ENCODE measurements at regions not wholly inside any gene's neighbourhood (a gene's known extent, or its start where the extent isn't known, plus 50 kb on each side); places are given as distances from the start of the nearest gene placed in this dataset.

GRCh38 chr13:102993348-102993747, 72.9 kb downstream of the SLC10A2 start:
- no peak overlapping the region for H3K14ac ChIP-seq (ENCODE audit: low read length)
- H2BK15ac ChIP-seq (ENCODE audit: low read length), result no peak overlapping the region
- no peak for DNase-seq (ENCODE audit: low spot score)
- no peaks in the 10 kb centered on the region for H3K36me3 ChIP-seq (replicated peaks in 1 of 2; ENCODE audit: control insufficient read depth in 2 of 2, insufficient read depth in 2 of 2, low read length in 2 of 2)
- no CpG with 5 or more reads among the region's 2 CpGs for WGBS, 2 donors (ENCODE audit: extremely low coverage in 2 of 2, insufficient read length in 2 of 2, insufficient replicate concordance in 1 of 2)
- H2BK5ac ChIP-seq (ENCODE audit: low read length), result no peak overlapping the region
- H2BK120ac ChIP-seq (ENCODE audit: low read depth, low read length), result no peak overlapping the region
- H3K27me3 ChIP-seq (ENCODE audit: control insufficient read depth in 3 of 3, insufficient read depth in 3 of 3, low read depth in 1 of 3, low read length in 3 of 3), result no peaks in the 10 kb centered on the region
- H2AK5ac ChIP-seq (ENCODE audit: low read depth, low read length), result no peak overlapping the region
- no peak overlapping the region for H3K4me3 ChIP-seq (ENCODE audit: low read length in 2 of 2)
- H3K4me2 ChIP-seq (ENCODE audit: insufficient read depth, low read length, poor library complexity, severe bottlenecking), result no peak overlapping the region
- no peak overlapping the region for H3K9ac ChIP-seq (ENCODE audit: low read depth, low read length, poor library complexity)
- no peak overlapping the region for H3K23ac ChIP-seq (ENCODE audit: low read depth, low read length, poor library complexity)
- H3K79me1 ChIP-seq (ENCODE audit: low read depth, low read length), result no peaks in the 10 kb centered on the region
- no peak overlapping the region for H4K8ac ChIP-seq (ENCODE audit: low read depth, low read length)
- H4K91ac ChIP-seq (ENCODE audit: low read depth, low read length, poor library complexity), result no peak overlapping the region
- H3K9me3 ChIP-seq (replicated peaks in 1 of 2; ENCODE audit: control insufficient read depth in 2 of 2, insufficient read depth in 1 of 2, low read depth in 1 of 2, low read length in 2 of 2), result peaks cover 0 to 2% of the 10 kb centered on the region in 2 donors
- H2AFZ ChIP-seq (ENCODE audit: low read length), result no peak overlapping the region
- H3K27ac ChIP-seq (replicated peaks; ENCODE audit: low read length), result no peak overlapping the region
- no peak overlapping the region for H3K18ac ChIP-seq (ENCODE audit: low read length)
- H2BK12ac ChIP-seq (ENCODE audit: low read length), result no peak overlapping the region
- no peak overlapping the region for H3K4ac ChIP-seq (ENCODE audit: low read length)
- no peaks in the 10 kb centered on the region for H3K4me1 ChIP-seq (ENCODE audit: control insufficient read depth in 2 of 2, insufficient read depth in 1 of 2, low read depth in 1 of 2, low read length in 2 of 2)

GRCh38 chr13:102984210-102984609, 82.0 kb downstream of the SLC10A2 start:
- no peak for DNase-seq (ENCODE audit: low spot score)
- no peak overlapping the region for H3K4me2 ChIP-seq (ENCODE audit: insufficient read depth, low read length, poor library complexity, severe bottlenecking)

GRCh38 chr13:102983496-102983895, 82.7 kb downstream of the SLC10A2 start:
- Histone ChIP-seq H2BK15ac (ENCODE audit: low read length) (no peak overlapping the region), H3K23ac (ENCODE audit: low read depth, low read length, poor library complexity) (no peak overlapping the region), H3K4ac (ENCODE audit: low read length) (no peak overlapping the region), H4K91ac (ENCODE audit: low read depth, low read length, poor library complexity) (no peak overlapping the region), H2BK5ac (ENCODE audit: low read length) (no peak overlapping the region), H3K14ac (ENCODE audit: low read length) (no peak overlapping the region), H2AK5ac (ENCODE audit: low read depth, low read length) (no peak overlapping the region), H3K27me3 (ENCODE audit: control insufficient read depth in 3 of 3, insufficient read depth in 3 of 3, low read depth in 1 of 3, low read length in 3 of 3) (no peaks in the 10 kb centered on the region), H2BK120ac (ENCODE audit: low read depth, low read length) (no peak overlapping the region), H3K79me1 (ENCODE audit: low read depth, low read length) (no peaks in the 10 kb centered on the region), H3K18ac (ENCODE audit: low read length) (no peak overlapping the region), H3K9me3 (replicated peaks in 1 of 2; ENCODE audit: control insufficient read depth in 2 of 2, insufficient read depth in 1 of 2, low read depth in 1 of 2, low read length in 2 of 2) (peaks cover 0 to 2% of the 10 kb centered on the region in 2 donors), H3K4me3 (ENCODE audit: low read length in 2 of 2) (no peak overlapping the region), H2BK12ac (ENCODE audit: low read length) (no peak overlapping the region), H3K4me1 (ENCODE audit: control insufficient read depth in 2 of 2, insufficient read depth in 1 of 2, low read depth in 1 of 2, low read length in 2 of 2) (no peaks in the 10 kb centered on the region), H3K27ac (replicated peaks; ENCODE audit: low read length) (no peak overlapping the region), H2AFZ (ENCODE audit: low read length) (no peak overlapping the region), H3K9ac (ENCODE audit: low read depth, low read length, poor library complexity) (no peak overlapping the region), H3K4me2 (ENCODE audit: insufficient read depth, low read length, poor library complexity, severe bottlenecking) (no peak overlapping the region), H3K36me3 (replicated peaks in 1 of 2; ENCODE audit: control insufficient read depth in 2 of 2, insufficient read depth in 2 of 2, low read length in 2 of 2) (no peaks in the 10 kb centered on the region), H4K8ac (ENCODE audit: low read depth, low read length) (no peak overlapping the region)
- WGBS, 2 donors (ENCODE audit: extremely low coverage in 2 of 2, insufficient read length in 2 of 2, insufficient replicate concordance in 1 of 2), result no CpG with 5 or more reads among the region's 3 CpGs
- DNase-seq (ENCODE audit: low spot score), result no peak

More at GRCh38 chr13:102984210-102984609, 82.0 kb downstream of the SLC10A2 start:
- Histone ChIP-seq H3K79me1 (ENCODE audit: low read depth, low read length) (no peaks in the 10 kb centered on the region), H4K8ac (ENCODE audit: low read depth, low read length) (no peak overlapping the region), H3K27ac (replicated peaks; ENCODE audit: low read length) (no peak overlapping the region), H4K91ac (ENCODE audit: low read depth, low read length, poor library complexity) (no peak overlapping the region), H3K9ac (ENCODE audit: low read depth, low read length, poor library complexity) (no peak overlapping the region), H3K4ac (ENCODE audit: low read length) (no peak overlapping the region), H3K4me1 (ENCODE audit: control insufficient read depth in 2 of 2, insufficient read depth in 1 of 2, low read depth in 1 of 2, low read length in 2 of 2) (no peaks in the 10 kb centered on the region), H3K27me3 (ENCODE audit: control insufficient read depth in 3 of 3, insufficient read depth in 3 of 3, low read depth in 1 of 3, low read length in 3 of 3) (no peaks in the 10 kb centered on the region), H3K36me3 (replicated peaks in 1 of 2; ENCODE audit: control insufficient read depth in 2 of 2, insufficient read depth in 2 of 2, low read length in 2 of 2) (no peaks in the 10 kb centered on the region), H2AFZ (ENCODE audit: low read length) (no peak overlapping the region), H2BK120ac (ENCODE audit: low read depth, low read length) (no peak overlapping the region), H2BK5ac (ENCODE audit: low read length) (no peak overlapping the region), H3K14ac (ENCODE audit: low read length) (no peak overlapping the region), H2BK15ac (ENCODE audit: low read length) (no peak overlapping the region), H2AK5ac (ENCODE audit: low read depth, low read length) (no peak overlapping the region), H3K9me3 (replicated peaks in 1 of 2; ENCODE audit: control insufficient read depth in 2 of 2, insufficient read depth in 1 of 2, low read depth in 1 of 2, low read length in 2 of 2) (peaks cover 0 to 2% of the 10 kb centered on the region in 2 donors), H3K23ac (ENCODE audit: low read depth, low read length, poor library complexity) (no peak overlapping the region), H2BK12ac (ENCODE audit: low read length) (no peak overlapping the region), H3K18ac (ENCODE audit: low read length) (no peak overlapping the region), H3K4me3 (ENCODE audit: low read length in 2 of 2) (no peak overlapping the region)
- no CpG with 5 or more reads among the region's 5 CpGs for WGBS, 2 donors (ENCODE audit: extremely low coverage in 2 of 2, insufficient read length in 2 of 2, insufficient replicate concordance in 1 of 2)

GRCh38 chr13:102980331-102980982, 85.8 kb downstream of the SLC10A2 start:
- no peak overlapping the region for H3K4ac ChIP-seq (ENCODE audit: low read length)
- no peak overlapping the region for H3K14ac ChIP-seq (ENCODE audit: low read length)
- H2BK12ac ChIP-seq (ENCODE audit: low read length), result no peak overlapping the region
- no peak overlapping the region for H2AFZ ChIP-seq (ENCODE audit: low read length)
- no peak overlapping the region for H2BK120ac ChIP-seq (ENCODE audit: low read depth, low read length)
- H2BK5ac ChIP-seq (ENCODE audit: low read length), result no peak overlapping the region
- H3K79me1 ChIP-seq (ENCODE audit: low read depth, low read length), result no peaks in the 10 kb centered on the region
- no peaks in the 10 kb centered on the region for H3K27me3 ChIP-seq (ENCODE audit: control insufficient read depth in 3 of 3, insufficient read depth in 3 of 3, low read depth in 1 of 3, low read length in 3 of 3)
- no peak for DNase-seq (ENCODE audit: low spot score)
- H3K18ac ChIP-seq (ENCODE audit: low read length), result no peak overlapping the region
- no peaks in the 10 kb centered on the region for H3K9me3 ChIP-seq (replicated peaks in 1 of 2; ENCODE audit: control insufficient read depth in 2 of 2, insufficient read depth in 1 of 2, low read depth in 1 of 2, low read length in 2 of 2)
- no peak overlapping the region for H4K8ac ChIP-seq (ENCODE audit: low read depth, low read length)
- no CpG with 5 or more reads among the region's 7 CpGs for WGBS, 2 donors (ENCODE audit: extremely low coverage in 2 of 2, insufficient read length in 2 of 2, insufficient replicate concordance in 1 of 2)
- no peak overlapping the region for H3K4me2 ChIP-seq (ENCODE audit: insufficient read depth, low read length, poor library complexity, severe bottlenecking)
- no peak overlapping the region for H4K91ac ChIP-seq (ENCODE audit: low read depth, low read length, poor library complexity)
- H2AK5ac ChIP-seq (ENCODE audit: low read depth, low read length), result no peak overlapping the region
- no peak overlapping the region for H3K9ac ChIP-seq (ENCODE audit: low read depth, low read length, poor library complexity)
- H3K27ac ChIP-seq (replicated peaks; ENCODE audit: low read length), result no peak overlapping the region
- H3K23ac ChIP-seq (ENCODE audit: low read depth, low read length, poor library complexity), result no peak overlapping the region
- H3K4me3 ChIP-seq (ENCODE audit: low read length in 2 of 2), result no peak overlapping the region
- no peaks in the 10 kb centered on the region for H3K4me1 ChIP-seq (ENCODE audit: control insufficient read depth in 2 of 2, insufficient read depth in 1 of 2, low read depth in 1 of 2, low read length in 2 of 2)
- H2BK15ac ChIP-seq (ENCODE audit: low read length), result no peak overlapping the region
- no peaks in the 10 kb centered on the region for H3K36me3 ChIP-seq (replicated peaks in 1 of 2; ENCODE audit: control insufficient read depth in 2 of 2, insufficient read depth in 2 of 2, low read length in 2 of 2)

Data from neuronal stem cell (in vitro differentiated cells).